Bronchial epithelial cell (primary cell): ENCODE measurements at regions not wholly inside any gene's neighbourhood (a gene's known extent, or its start where the extent isn't known, plus 50 kb on each side); places are given as distances from the start of the nearest gene placed in this dataset.

Experiments used
- DNase-seq: peaks from one replicate; pipeline ENCODE4 v3.0.0-alpha.2; 2010; ENCODE audit warnings: low read depth
- FAIRE-seq: peaks from 2 replicates; lab custom pipeline; 2011; peaks lifted over from hg19 to GRCh38; lab: Jason Lieb, UNC
- H3K27me3 ChIP-seq: 2 replicates; pipeline ENCODE4 v1.5.1; 2011; ENCODE audit warnings: low read length; ENCODE audit not compliant: control insufficient read depth, insufficient read depth
- H3K36me3 ChIP-seq: 2 replicates; pipeline ENCODE4 v1.5.1; 2011; ENCODE audit warnings: low read length; ENCODE audit not compliant: control insufficient read depth, insufficient read depth
- H3K4me3 ChIP-seq: 2 replicates; pipeline ENCODE4 v1.5.1; 2011; ENCODE audit warnings: mild to moderate bottlenecking, low read depth, low read length, control low read depth
- TF ChIP-seq, protein P1 (sequence below): IDR thresholded peaks from 2 replicates; pipeline ENCODE4 v1.5.1; 2011; ENCODE audit warnings: mild to moderate bottlenecking, moderate library complexity, low read length, control low read depth, inconsistent platforms; ENCODE audit not compliant: insufficient read depth, severe bottlenecking

DNA sequence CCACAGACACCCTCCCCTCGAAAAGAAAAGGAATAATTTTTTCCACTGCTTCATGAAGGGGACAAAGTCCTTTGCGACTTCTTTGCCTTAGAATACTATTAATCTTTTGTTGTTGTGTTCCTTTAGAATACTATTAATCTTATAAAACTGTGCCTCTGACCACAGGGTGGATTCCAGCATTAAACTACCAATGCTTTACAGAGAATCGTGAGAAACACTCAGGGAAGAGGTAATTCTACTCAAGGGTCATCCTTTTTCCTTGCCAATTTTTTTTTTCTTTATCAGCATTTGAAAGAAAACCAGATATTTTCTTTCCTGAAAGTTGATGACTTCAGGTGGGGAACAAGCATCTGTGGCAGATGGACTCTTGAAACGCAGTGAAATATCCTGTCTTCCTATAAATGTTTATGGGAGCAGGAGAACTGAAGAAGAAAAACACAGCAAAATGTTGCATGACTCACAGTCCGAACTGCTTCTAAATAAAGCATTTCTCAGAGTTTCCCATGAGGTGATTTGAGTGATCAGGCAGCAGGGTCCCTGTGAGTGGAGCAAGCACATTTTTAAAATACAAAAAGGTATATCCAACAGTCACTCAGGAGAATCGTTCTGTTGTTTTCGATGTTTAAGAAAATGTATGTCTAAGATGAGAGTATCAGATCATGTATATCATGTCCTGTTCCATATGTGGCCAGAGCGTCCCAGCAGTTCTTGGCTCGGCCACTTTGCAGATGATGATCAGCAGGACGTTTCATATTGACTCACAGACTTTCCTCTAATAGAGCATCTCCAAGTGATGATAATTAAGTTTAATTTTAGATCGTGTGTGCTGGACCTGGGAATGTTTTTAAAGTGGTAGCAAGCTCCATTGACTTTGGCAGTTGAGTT lies 154.2 kb upstream of the RUNX1 start:
- no peak for DNase-seq
- FAIRE-seq: no peak
- no peaks in the 10 kb centered on the region for H3K36me3 ChIP-seq
- H3K4me3 ChIP-seq: no peak overlapping the region
- TF ChIP-seq, protein P1, sequence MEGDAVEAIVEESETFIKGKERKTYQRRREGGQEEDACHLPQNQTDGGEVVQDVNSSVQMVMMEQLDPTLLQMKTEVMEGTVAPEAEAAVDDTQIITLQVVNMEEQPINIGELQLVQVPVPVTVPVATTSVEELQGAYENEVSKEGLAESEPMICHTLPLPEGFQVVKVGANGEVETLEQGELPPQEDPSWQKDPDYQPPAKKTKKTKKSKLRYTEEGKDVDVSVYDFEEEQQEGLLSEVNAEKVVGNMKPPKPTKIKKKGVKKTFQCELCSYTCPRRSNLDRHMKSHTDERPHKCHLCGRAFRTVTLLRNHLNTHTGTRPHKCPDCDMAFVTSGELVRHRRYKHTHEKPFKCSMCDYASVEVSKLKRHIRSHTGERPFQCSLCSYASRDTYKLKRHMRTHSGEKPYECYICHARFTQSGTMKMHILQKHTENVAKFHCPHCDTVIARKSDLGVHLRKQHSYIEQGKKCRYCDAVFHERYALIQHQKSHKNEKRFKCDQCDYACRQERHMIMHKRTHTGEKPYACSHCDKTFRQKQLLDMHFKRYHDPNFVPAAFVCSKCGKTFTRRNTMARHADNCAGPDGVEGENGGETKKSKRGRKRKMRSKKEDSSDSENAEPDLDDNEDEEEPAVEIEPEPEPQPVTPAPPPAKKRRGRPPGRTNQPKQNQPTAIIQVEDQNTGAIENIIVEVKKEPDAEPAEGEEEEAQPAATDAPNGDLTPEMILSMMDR: no peak
- H3K27me3 ChIP-seq: no peaks in the 10 kb centered on the region

DNA sequence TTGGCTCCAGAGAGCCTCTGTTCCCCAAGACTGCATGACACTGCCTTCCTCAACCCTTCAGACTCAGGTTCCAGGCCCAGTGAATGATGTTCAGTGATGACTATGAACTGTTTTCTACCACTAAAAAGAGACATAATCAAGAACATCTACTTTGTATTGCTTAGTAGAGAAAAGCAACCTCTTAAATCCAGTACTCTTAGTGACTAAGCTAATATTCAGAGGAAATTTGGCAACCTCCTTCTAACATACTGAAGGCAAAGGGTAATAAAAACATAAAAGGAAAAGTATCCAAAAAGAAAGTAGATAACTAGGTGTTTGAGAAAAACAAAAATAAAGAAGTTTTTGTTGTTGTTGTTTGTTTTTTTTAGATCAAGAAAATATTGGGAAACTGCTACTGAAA lies 153.3 kb upstream of the RUNX1 start:
- H3K36me3 ChIP-seq: no peaks in the 10 kb centered on the region
- H3K27me3 ChIP-seq: no peaks in the 10 kb centered on the region
- DNase-seq: peak; percentile 61
- no peak overlapping the region for H3K4me3 ChIP-seq
- no peak for FAIRE-seq
- TF ChIP-seq, protein P1: no peak

DNA sequence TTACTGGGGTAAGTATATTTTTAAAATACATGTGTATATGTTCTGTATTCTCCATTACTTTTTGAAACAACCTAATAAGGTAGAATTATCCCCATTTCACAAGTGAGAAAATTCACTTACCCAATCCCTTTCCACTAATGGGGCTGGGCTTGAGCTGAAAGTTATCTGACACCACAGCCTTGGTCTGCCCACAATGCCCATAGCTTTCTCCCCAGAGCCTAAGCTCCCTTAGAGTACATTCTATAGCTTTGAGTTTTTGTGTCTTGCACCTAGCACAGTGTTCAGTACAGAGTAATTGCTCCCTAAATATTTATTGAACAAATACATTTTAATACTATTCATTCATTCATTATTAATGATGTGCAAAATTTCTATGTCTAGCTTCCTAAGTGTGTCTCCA lies 152.7 kb upstream of the RUNX1 start:
- FAIRE-seq (no peak), DNase-seq (no peak)
- no peaks in the 10 kb centered on the region for H3K27me3 ChIP-seq
- no peak overlapping the region for H3K4me3 ChIP-seq
- no peaks in the 10 kb centered on the region for H3K36me3 ChIP-seq
- TF ChIP-seq, protein P1: no peak

DNA sequence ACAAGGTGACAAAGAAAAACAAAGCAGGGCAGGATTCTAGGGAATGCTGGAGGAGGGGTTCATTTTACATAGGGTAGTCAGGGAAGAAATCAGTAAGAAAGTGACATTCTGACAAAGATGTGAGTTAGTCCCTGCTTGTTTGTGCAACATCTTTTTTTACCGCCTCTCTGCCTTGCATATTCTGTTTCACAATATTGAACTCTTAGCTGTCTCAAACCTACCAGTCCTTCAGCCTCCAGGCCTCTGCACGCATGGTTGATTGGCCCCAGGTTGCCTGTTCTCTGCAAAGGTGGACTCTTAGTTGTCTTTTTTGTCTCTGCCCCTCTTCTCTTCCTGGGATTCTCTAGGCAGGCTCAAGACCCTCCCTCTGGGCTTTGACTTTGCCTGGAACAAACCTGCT lies 152.2 kb upstream of the RUNX1 start:
- Histone ChIP-seq H3K4me3 (no peak overlapping the region), H3K36me3 (no peaks in the 10 kb centered on the region), H3K27me3 (no peaks in the 10 kb centered on the region)
- FAIRE-seq (no peak), DNase-seq (no peak)
- TF ChIP-seq, protein P1: no peak

DNA sequence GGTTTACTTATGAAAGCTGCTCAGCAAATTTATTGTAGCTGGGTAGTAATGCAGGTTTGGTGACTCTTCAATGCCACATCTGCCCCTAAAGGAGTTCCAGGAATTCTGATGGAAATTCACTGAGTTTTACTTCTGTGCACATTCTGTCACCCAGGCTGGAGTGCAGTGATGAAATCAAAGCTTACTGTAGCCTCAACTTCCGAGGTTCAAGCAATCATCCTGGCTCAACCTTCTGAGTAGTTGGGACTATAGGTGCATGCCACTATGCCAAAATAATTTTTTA lies 150.6 kb upstream of the RUNX1 start:
- no peaks in the 10 kb centered on the region for H3K36me3 ChIP-seq
- H3K27me3 ChIP-seq: no peaks in the 10 kb centered on the region
- DNase-seq: no peak
- FAIRE-seq: no peak
- TF ChIP-seq, protein P1: no peak
- no peak overlapping the region for H3K4me3 ChIP-seq
